IPS DF 6.9 (cell line): ENCODE measurements at regions not wholly inside any gene's neighbourhood (a gene's known extent, or its start where the extent isn't known, plus 50 kb on each side); places are given as distances from the start of the nearest gene placed in this dataset.
"Not testable (repeated sequence)": the region's sequence is repeated elsewhere in the genome, so short reads cannot be mapped to it uniquely, and the experiment has no call there.

Experiments
- DNase-seq: peaks from one replicate; pipeline ENCODE4 v3.0.0-alpha.2; 2013; ENCODE audit warnings: low read depth, low spot score
- H3K27ac ChIP-seq: one replicate; pipeline ENCODE4 v1.5.1; 2013; ENCODE audit warnings: low read length, control low read depth
- H3K27me3 ChIP-seq: 2 replicates; pipeline ENCODE4 v1.6.1; 2013; ENCODE audit warnings: mild to moderate bottlenecking, low read length; ENCODE audit not compliant: control insufficient read depth, insufficient read depth
- H3K36me3 ChIP-seq: 2 replicates; pipeline ENCODE4 v1.6.1; 2013; ENCODE audit warnings: low read length; ENCODE audit not compliant: control insufficient read depth, insufficient read depth
- H3K4me1 ChIP-seq: 2 replicates; pipeline ENCODE4 v1.6.1; 2013; ENCODE audit warnings: low read length; ENCODE audit not compliant: control insufficient read depth, insufficient read depth
- H3K4me3 ChIP-seq: 2 replicates; pipeline ENCODE4 v1.5.1; 2013; ENCODE audit warnings: mild to moderate bottlenecking, low read length
- H3K9me3 ChIP-seq: 2 replicates; pipeline ENCODE4 v1.6.1; 2013; ENCODE audit warnings: low read length, inconsistent platforms; ENCODE audit not compliant: control insufficient read depth, insufficient read depth
- WGBS: extraction: QIAGEN DNeasy Blood & Tissue Kit; methylation state at CpG from one replicate; pipeline ENCODE4 v1.1.7; 2013; ENCODE audit warnings: mixed read lengths, missing lambda C conversion rate; ENCODE audit not compliant: insufficient read length, insufficient coverage; 5-methylcytosine and 5-hydroxymethylcytosine counted together

GRCh38 chr9:63289971-63290370 is 1995.0 kb downstream of the FOXD4L5 start:
- H3K27me3 ChIP-seq, H3K4me3 ChIP-seq, DNase-seq, H3K36me3 ChIP-seq, H3K4me1 ChIP-seq, H3K27ac ChIP-seq, H3K9me3 ChIP-seq: not testable (repeated sequence)
- WGBS, result no CpG with 5 or more reads among the region's 1 CpG
